ENCODE measurements at regions not wholly inside any gene's neighbourhood (a gene's known extent, or its start where the extent isn't known, plus 50 kb on each side); places are given as distances from the start of the nearest gene placed in this dataset.
"Not testable (repeated sequence)": the region's sequence is repeated elsewhere in the genome, so short reads cannot be mapped to it uniquely, and the experiment has no call there.

- DNase-seq: no peak
These were observed 564.0 kb downstream of the CD109 start for GRCh38 chr6:74259981-74260380.

- DNase-seq: no peak
These were observed 560.8 kb downstream of the CD109 start for GRCh38 chr6:74256781-74257180.

GRCh38 chr6:74256381-74256780 lies 560.4 kb downstream of the CD109 start:
- no peak for DNase-seq

- not testable (repeated sequence) for DNase-seq
These were observed 559.0 kb downstream of the CD109 start for GRCh38 chr6:74255007-74255406.

GRCh38 chr6:74254147-74254546 lies 558.1 kb downstream of the CD109 start:
- DNase-seq: not testable (repeated sequence)

- no peak for DNase-seq
These were observed 557.3 kb downstream of the CD109 start for GRCh38 chr6:74253261-74253660.

- DNase-seq: no peak
These were observed 554.3 kb downstream of the CD109 start for GRCh38 chr6:74250161-74250818.

GRCh38 chr6:74249658-74250057 lies 553.7 kb downstream of the CD109 start:
- DNase-seq: no peak

GRCh38 chr6:74248966-74249365 lies 553.0 kb downstream of the CD109 start:
- DNase-seq: no peak

- DNase-seq: no peak
These were observed 526.8 kb downstream of the CD109 start for GRCh38 chr6:74222768-74223333.

GRCh38 chr6:74213995-74214394 lies 518.0 kb downstream of the CD109 start:
- DNase-seq: no peak

- no peak for DNase-seq
These were observed 512.2 kb downstream of the CD109 start for GRCh38 chr6:74208239-74208638.

GRCh38 chr6:74199215-74199915 lies 503.4 kb downstream of the CD109 start:
- no peak for DNase-seq

- DNase-seq: no peak
These were observed 501.3 kb downstream of the CD109 start for GRCh38 chr6:74197310-74197709.

- DNase-seq: no peak
These were observed 491.8 kb downstream of the CD109 start for GRCh38 chr6:74187811-74188210.

- no peak for DNase-seq
These were observed 487.0 kb downstream of the CD109 start for GRCh38 chr6:74182992-74183391.

GRCh38 chr6:74181471-74181870 lies 485.5 kb downstream of the CD109 start:
- DNase-seq: no peak

GRCh38 chr6:74177506-74177905 lies 481.5 kb downstream of the CD109 start:
- DNase-seq: no peak

GRCh38 chr6:74170550-74170949 lies 474.5 kb downstream of the CD109 start:
- DNase-seq: not testable (repeated sequence)

GRCh38 chr6:74170118-74170517 lies 474.1 kb downstream of the CD109 start:
- no peak for DNase-seq

GRCh38 chr6:74167976-74168375 lies 472.0 kb downstream of the CD109 start:
- no peak for DNase-seq

- no peak for DNase-seq
These were observed 471.5 kb downstream of the CD109 start for GRCh38 chr6:74167511-74167910.

- DNase-seq: no peak
These were observed 470.8 kb downstream of the CD109 start for GRCh38 chr6:74166849-74167248.

- no peak for DNase-seq
These were observed 465.4 kb downstream of the CD109 start for GRCh38 chr6:74161380-74161779.
